C4-2B (cell line): ENCODE measurements at regions not wholly inside any gene's neighbourhood (a gene's known extent, or its start where the extent isn't known, plus 50 kb on each side); places are given as distances from the start of the nearest gene placed in this dataset.

ENCODE experiments used
- H3K27ac ChIP-seq: fragments of 450-650 bp; 2 replicates; pipeline ENCODE4 v1.5.1; 2017
- ZFX ChIP-seq: fragments of 450-650 bp; IDR thresholded peaks from 2 replicates; pipeline ENCODE4 v1.6.1; 2017
- TF ChIP-seq, protein P1 (sequence below): fragments of 450-650 bp; conservative IDR thresholded peaks from 2 replicates; pipeline ENCODE4 v1.5.1; 2017; ENCODE audit warnings: mild to moderate bottlenecking

DNA sequence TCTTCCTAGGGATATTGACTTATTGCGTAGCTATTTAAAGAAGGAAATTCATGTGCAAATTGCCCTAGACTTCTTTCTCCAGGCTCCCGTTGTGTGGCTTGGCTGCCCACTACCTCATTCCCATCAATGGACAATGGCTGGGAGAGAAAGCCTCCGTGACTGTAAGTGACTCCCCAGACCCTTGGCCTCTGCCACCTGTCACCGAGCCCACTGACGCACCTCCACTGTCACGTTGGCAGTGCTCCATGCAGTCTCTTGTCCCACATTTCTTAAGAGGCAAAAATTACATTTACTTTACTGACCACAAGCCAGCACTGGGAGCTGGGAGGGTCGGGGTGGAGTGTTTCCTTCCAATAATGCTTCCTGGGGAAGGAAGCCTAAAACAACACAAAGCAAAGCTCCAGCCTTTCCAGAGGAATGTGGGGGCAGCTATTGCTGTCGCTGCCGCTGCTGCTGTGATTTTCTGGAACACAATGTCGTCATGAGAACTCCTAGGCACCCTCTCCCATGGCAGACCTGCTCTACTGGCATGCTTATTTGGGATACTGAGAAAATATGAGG, 89.7 kb upstream of the STEAP1B start:
- H3K27ac ChIP-seq = no peak overlapping the region
- no peak for TF ChIP-seq ZFX

DNA sequence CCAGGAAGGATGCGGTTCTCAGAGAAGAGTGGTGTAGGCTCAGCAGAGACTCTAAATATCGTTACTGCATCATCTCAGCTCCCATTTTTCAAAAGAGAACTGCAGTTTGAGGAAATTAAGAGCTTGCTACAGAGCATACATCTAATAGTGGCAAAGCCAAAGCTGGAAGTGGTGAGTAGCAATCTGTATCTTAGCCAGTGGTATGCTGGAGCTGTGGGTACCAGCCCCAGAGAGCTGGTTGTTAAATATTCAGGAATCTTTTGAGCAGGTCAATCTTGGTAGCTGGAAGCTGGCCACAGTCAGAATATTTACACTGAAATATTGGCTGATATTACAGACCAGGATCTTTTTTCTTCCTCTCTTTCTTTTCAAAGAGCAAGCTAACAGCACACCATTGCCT, 88.4 kb upstream of the STEAP1B start:
- TF ChIP-seq, protein P1, sequence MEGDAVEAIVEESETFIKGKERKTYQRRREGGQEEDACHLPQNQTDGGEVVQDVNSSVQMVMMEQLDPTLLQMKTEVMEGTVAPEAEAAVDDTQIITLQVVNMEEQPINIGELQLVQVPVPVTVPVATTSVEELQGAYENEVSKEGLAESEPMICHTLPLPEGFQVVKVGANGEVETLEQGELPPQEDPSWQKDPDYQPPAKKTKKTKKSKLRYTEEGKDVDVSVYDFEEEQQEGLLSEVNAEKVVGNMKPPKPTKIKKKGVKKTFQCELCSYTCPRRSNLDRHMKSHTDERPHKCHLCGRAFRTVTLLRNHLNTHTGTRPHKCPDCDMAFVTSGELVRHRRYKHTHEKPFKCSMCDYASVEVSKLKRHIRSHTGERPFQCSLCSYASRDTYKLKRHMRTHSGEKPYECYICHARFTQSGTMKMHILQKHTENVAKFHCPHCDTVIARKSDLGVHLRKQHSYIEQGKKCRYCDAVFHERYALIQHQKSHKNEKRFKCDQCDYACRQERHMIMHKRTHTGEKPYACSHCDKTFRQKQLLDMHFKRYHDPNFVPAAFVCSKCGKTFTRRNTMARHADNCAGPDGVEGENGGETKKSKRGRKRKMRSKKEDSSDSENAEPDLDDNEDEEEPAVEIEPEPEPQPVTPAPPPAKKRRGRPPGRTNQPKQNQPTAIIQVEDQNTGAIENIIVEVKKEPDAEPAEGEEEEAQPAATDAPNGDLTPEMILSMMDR = no peak
- TF ChIP-seq ZFX = no peak
- no peak overlapping the region for H3K27ac ChIP-seq

DNA sequence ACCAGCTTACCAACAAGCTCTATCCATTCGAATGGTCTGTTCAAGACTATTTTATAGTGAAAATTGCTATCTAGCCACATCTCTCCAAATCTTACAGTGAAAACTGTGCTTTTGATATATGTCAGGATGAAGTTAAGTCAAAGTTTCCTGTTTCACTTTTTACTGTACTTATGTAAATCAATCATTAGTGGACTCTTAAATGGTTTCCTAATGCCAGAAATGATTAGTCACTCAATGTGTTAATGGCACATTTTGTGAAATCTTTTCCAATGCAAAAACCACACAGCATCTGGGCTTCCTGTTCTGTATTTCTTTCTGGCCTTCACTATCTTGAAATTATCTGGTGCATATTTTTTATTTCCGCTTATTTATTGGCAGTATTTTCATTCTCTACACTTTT, 87.3 kb upstream of the STEAP1B start:
- TF ChIP-seq, protein P1 = no peak
- no peak for TF ChIP-seq ZFX
- H3K27ac ChIP-seq = no peak overlapping the region

DNA sequence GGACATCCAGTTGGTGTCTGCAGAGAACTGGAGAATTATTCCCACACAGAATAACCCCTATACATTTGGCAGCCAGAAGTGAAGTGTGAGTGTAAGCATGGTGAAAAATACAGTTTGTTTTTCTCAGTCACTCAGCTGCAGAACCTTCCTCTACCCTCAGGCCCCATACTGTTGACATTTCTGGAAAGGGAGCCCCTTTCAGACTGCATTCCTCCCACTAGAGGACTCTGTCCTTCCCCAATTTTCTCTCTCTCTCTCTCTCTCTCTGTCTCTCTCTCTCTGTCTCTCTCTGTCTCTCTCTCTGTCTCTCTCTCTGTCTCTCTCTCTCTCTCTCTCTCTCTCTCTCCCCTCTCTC, 86.8 kb upstream of the STEAP1B start:
- no peak overlapping the region for H3K27ac ChIP-seq
- TF ChIP-seq, protein P1 = peak; percentile 11; the same call in 1 of the 2 replicates
- TF ChIP-seq ZFX = no peak

DNA sequence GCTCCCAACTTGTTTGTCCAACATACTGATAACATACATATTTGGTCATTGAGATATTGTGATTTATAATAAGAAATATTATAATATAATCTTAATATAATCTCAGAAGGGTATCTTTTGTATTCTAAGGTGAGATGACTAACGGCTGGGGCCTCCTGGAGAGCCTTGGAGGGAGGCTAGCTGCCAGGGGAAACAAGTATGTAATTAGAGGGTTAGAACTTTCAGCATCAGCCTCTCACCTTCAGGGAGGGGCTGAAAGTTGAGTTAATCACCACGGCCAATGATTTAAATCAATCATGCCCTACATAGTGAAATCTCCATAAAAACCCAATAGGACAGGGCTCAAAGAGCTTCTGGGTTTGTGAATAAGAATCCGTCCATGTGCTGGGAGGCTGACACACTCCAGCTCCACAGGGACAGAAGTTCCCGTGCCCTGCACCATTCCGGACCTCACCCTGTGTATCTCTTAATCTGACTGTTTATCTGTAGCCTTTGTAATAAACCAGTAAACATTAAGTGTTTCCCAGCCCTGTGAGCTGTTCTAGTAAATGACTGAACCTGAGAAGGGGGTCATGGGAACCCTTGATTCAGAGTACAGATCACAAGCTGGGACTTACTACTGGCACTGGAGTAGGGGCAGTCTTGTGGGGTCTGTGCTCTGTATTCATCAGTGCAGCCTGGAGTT, 86.3 kb upstream of the STEAP1B start:
- TF ChIP-seq ZFX = no peak
- TF ChIP-seq, protein P1 = no peak
- H3K27ac ChIP-seq = no peak overlapping the region

DNA sequence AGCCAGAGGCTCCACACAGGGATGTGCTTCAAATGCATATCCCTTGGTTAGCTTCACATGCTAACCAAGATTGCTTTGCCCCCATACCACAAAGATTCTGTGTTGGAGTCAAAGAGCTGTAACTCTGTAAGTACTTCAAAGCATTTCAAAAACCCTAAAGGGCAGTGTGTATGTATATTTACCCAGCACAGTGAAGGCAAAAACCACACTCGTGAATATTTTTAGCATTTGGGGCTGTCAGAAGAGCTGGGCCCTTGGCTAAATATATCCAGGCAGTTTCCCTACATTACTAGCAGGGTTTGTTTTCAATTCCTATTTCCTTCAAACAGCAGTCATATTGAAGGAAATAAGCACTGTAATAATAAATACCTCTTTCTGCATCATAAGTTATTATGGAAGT, 84.2 kb upstream of the STEAP1B start:
- TF ChIP-seq ZFX = no peak
- TF ChIP-seq, protein P1 = no peak
- H3K27ac ChIP-seq = no peak overlapping the region

DNA sequence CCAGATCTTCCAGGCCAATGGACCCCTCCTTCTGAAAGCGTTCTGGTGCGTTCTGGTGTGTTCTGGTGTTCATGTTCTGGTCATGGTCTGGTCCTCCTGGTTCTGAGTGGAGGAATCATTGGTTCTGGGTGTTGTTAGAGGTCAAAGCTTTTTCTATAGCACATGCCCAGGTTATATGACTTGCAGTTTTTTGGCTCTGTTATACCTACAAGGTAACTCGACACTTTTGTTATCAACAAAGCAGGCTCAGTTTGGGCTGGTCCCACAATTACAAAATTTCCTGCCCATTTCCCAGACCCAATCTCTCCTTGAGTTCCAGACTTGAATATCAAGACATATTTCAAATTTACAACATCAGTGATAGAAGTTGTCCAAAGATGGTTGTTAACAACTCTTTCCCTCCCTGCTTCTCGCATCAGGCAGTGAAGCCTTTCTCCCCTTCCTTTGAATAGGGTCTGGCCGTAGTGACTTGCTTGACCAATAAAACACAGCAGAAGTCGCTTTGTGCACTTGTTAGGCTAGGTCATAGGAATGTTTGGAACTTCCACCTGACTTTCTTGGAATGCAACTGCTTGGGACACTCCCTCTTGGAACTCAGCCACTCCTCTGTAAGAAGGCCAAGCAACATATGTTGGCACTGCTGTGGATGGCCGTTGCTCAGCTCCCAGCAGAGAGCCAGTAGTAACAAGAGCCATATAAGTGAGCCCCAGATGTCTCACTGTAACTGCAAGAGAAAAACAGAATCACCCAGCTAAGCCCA, 83.1 kb upstream of the STEAP1B start:
- TF ChIP-seq ZFX = no peak
- TF ChIP-seq, protein P1 = no peak
- H3K27ac ChIP-seq = no peak overlapping the region
